ENCODE measurements at regions not wholly inside any gene's neighbourhood (a gene's known extent, or its start where the extent isn't known, plus 50 kb on each side); places are given as distances from the start of the nearest gene placed in this dataset.

GRCh38 chr4:112885897-112886296 lies 163.6 kb upstream of the ANK2 start:
- TF ChIP-seq CTCF (IDR thresholded peaks at IDR 0.05) (no peak), POLR2A (IDR thresholded peaks at IDR 0.05) (no peak)

Measured in adrenal gland (tissue), 5 donors.